HEK293 (cell line): ENCODE measurements at regions not wholly inside any gene's neighbourhood (a gene's known extent, or its start where the extent isn't known, plus 50 kb on each side); places are given as distances from the start of the nearest gene placed in this dataset.

Experiments used
- ATF2 ChIP-seq: fragments of 450-650 bp; formaldehyde crosslinking; IDR thresholded peaks from 2 replicates; pipeline ENCODE4 v1.5.1; 2016; ENCODE audit warnings: missing biosample characterization, missing genetic modification characterization, low read depth
- BCL6B ChIP-seq: fragments of 450-650 bp; formaldehyde crosslinking; IDR thresholded peaks from 2 replicates; pipeline ENCODE4 v1.5.1; 2017; ENCODE audit warnings: missing biosample characterization, missing genetic modification characterization
- CTCF ChIP-seq: fragments of 450-650 bp; formaldehyde crosslinking; IDR thresholded peaks from 2 replicates; pipeline ENCODE4 v1.5.1; 2016; ENCODE audit warnings: missing biosample characterization, missing genetic modification characterization
- GLI4 ChIP-seq: fragments of 450-650 bp; formaldehyde crosslinking; IDR thresholded peaks from 2 replicates; pipeline ENCODE4 v1.5.1; 2016; ENCODE audit warnings: missing biosample characterization, missing genetic modification characterization
- TCF7L2 ChIP-seq: IDR thresholded peaks from 2 replicates; pipeline ENCODE4 v1.6.1; 2011; ENCODE audit warnings: low read depth, mild to moderate bottlenecking, inconsistent platforms, low read length, moderate library complexity, borderline replicate concordance
- ZBTB20 ChIP-seq: fragments of 450-650 bp; formaldehyde crosslinking; IDR thresholded peaks from 2 replicates; pipeline ENCODE4 v1.5.1; 2016; ENCODE audit warnings: missing biosample characterization, missing genetic modification characterization
- ZBTB48 ChIP-seq: fragments of 450-650 bp; formaldehyde crosslinking; IDR thresholded peaks from 2 replicates; pipeline ENCODE4 v1.5.1; 2016; ENCODE audit warnings: missing biosample characterization, missing genetic modification characterization
- ZBTB7A ChIP-seq: fragments of 450-650 bp; formaldehyde crosslinking; IDR thresholded peaks from 2 replicates; pipeline ENCODE4 v1.5.1; 2016; ENCODE audit warnings: low read depth, missing biosample characterization, missing genetic modification characterization
- ZBTB8A ChIP-seq: fragments of 450-650 bp; formaldehyde crosslinking; IDR thresholded peaks from 2 replicates; pipeline ENCODE4 v1.5.1; 2016; ENCODE audit warnings: missing biosample characterization, missing genetic modification characterization
- ZNF10 ChIP-seq: fragments of 450-650 bp; formaldehyde crosslinking; IDR thresholded peaks from 2 replicates; pipeline ENCODE4 v1.5.1; 2017; ENCODE audit warnings: missing biosample characterization, missing genetic modification characterization
- ZNF169 ChIP-seq: fragments of 450-650 bp; formaldehyde crosslinking; IDR thresholded peaks from 2 replicates; pipeline ENCODE4 v1.5.1; 2016; ENCODE audit warnings: missing biosample characterization, missing genetic modification characterization
- ZNF175 ChIP-seq: fragments of 450-650 bp; formaldehyde crosslinking; IDR thresholded peaks from 2 replicates; pipeline ENCODE4 v1.5.1; 2016; ENCODE audit warnings: missing biosample characterization, missing genetic modification characterization
- TF ChIP-seq, protein P1 (sequence below): fragments of 450-650 bp; formaldehyde crosslinking; IDR thresholded peaks from 2 replicates; pipeline ENCODE4 v1.5.1; 2016; ENCODE audit warnings: missing biosample characterization, missing genetic modification characterization, borderline replicate concordance

- no peak for TF ChIP-seq ZBTB48 (tag by site-specific recombination)
- no peak for TF ChIP-seq ZNF169
- no peak for TF ChIP-seq ZBTB7A (tag by site-specific recombination)
- TF ChIP-seq ATF2 (tag by site-specific recombination) = no peak
- no peak for TF ChIP-seq TCF7L2
- no peak for TF ChIP-seq CTCF
- TF ChIP-seq ZBTB8A (tag by site-specific recombination) = no peak
- no peak for TF ChIP-seq ZBTB20 (tag by site-specific recombination)
- no peak for TF ChIP-seq ZNF10 (tag by site-specific recombination)
- TF ChIP-seq BCL6B (tag by site-specific recombination) = no peak
- TF ChIP-seq, protein P1, sequence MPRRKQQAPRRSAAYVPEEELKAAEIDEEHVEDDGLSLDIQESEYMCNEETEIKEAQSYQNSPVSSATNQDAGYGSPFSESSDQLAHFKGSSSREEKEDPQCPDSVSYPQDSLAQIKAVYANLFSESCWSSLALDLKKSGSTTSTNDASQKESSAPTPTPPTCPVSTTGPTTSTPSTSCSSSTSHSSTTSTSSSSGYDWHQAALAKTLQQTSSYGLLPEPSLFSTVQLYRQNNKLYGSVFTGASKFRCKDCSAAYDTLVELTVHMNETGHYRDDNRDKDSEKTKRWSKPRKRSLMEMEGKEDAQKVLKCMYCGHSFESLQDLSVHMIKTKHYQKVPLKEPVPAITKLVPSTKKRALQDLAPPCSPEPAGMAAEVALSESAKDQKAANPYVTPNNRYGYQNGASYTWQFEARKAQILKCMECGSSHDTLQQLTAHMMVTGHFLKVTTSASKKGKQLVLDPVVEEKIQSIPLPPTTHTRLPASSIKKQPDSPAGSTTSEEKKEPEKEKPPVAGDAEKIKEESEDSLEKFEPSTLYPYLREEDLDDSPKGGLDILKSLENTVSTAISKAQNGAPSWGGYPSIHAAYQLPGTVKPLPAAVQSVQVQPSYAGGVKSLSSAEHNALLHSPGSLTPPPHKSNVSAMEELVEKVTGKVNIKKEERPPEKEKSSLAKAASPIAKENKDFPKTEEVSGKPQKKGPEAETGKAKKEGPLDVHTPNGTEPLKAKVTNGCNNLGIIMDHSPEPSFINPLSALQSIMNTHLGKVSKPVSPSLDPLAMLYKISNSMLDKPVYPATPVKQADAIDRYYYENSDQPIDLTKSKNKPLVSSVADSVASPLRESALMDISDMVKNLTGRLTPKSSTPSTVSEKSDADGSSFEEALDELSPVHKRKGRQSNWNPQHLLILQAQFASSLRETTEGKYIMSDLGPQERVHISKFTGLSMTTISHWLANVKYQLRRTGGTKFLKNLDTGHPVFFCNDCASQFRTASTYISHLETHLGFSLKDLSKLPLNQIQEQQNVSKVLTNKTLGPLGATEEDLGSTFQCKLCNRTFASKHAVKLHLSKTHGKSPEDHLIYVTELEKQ = no peak
- TF ChIP-seq ZNF175 (tag by site-specific recombination) = no peak
- no peak for TF ChIP-seq GLI4
These were observed 604.0 kb upstream of the SALL1 start for GRCh38 chr16:51755039-51755501.
